HG02840 (cell line): ENCODE measurements at regions not wholly inside any gene's neighbourhood (a gene's known extent, or its start where the extent isn't known, plus 50 kb on each side); places are given as distances from the start of the nearest gene placed in this dataset.

Experiments used
- ATAC-seq: cut with Tn5 transposase; IDR thresholded peaks from one replicate; pipeline ENCODE4 v1.9.1; 2021; ENCODE audit warnings: mild to moderate bottlenecking, moderate library complexity, moderate number of reproducible peaks; ENCODE audit not compliant: unreplicated experiment, low FRiP score

GRCh38 chr2:5950736-5951135 lies 258.6 kb downstream of the SOX11 start:
- no peak for ATAC-seq

GRCh38 chr2:5951471-5951870 lies 259.3 kb downstream of the SOX11 start:
- no peak for ATAC-seq

GRCh38 chr2:5953525-5953924 lies 261.3 kb downstream of the SOX11 start:
- no peak for ATAC-seq

- no peak for ATAC-seq
Observed at GRCh38 chr2:5954509-5954908, 262.3 kb downstream of the SOX11 start.

- ATAC-seq, result no peak
Observed at GRCh38 chr2:5955921-5956320, 263.7 kb downstream of the SOX11 start.

GRCh38 chr2:5959836-5960820 lies 267.9 kb downstream of the SOX11 start:
- no peak for ATAC-seq

GRCh38 chr2:5967506-5967905 lies 275.3 kb downstream of the SOX11 start:
- ATAC-seq, result no peak

- ATAC-seq, result no peak
Observed at GRCh38 chr2:5969303-5969702, 277.1 kb downstream of the SOX11 start.

- ATAC-seq, result no peak
Observed at GRCh38 chr2:5970347-5970746, 278.2 kb downstream of the SOX11 start.

GRCh38 chr2:5974477-5974876 lies 282.3 kb downstream of the SOX11 start:
- no peak for ATAC-seq

- no peak for ATAC-seq
Observed at GRCh38 chr2:5975401-5975800, 283.2 kb downstream of the SOX11 start.

GRCh38 chr2:5976531-5977065 lies 284.4 kb downstream of the SOX11 start:
- ATAC-seq, result no peak

- ATAC-seq, result no peak
Observed at GRCh38 chr2:5977477-5977876, 285.3 kb downstream of the SOX11 start.

GRCh38 chr2:5978131-5978751 lies 286.1 kb downstream of the SOX11 start:
- no peak for ATAC-seq

- ATAC-seq, result no peak
Observed at GRCh38 chr2:5980450-5981190, 288.4 kb downstream of the SOX11 start.

GRCh38 chr2:5982193-5982902 lies 290.2 kb downstream of the SOX11 start:
- ATAC-seq, result no peak

GRCh38 chr2:5982903-5983265 lies 290.7 kb downstream of the SOX11 start:
- ATAC-seq, result no peak

- no peak for ATAC-seq
Observed at GRCh38 chr2:5983511-5984272, 291.5 kb downstream of the SOX11 start.

GRCh38 chr2:5984273-5984655 lies 292.1 kb downstream of the SOX11 start:
- no peak for ATAC-seq

GRCh38 chr2:5984946-5985345 lies 292.8 kb downstream of the SOX11 start:
- ATAC-seq, result no peak
